HCT116 (cell line): ENCODE measurements at regions not wholly inside any gene's neighbourhood (a gene's known extent, or its start where the extent isn't known, plus 50 kb on each side); places are given as distances from the start of the nearest gene placed in this dataset.

Source experiments
- ATAC-seq: fragments of 200-7000 bp; cut with Tn5 transposase; 2 replicates; pipeline ENCODE4 v1.9.1; 2020; ENCODE audit warnings: mild to moderate bottlenecking, moderate library complexity
- BruUV-seq: library from RNA; stranded (reverse); fragments of 400-500 nt; replicated peaks from 2 replicates; lab custom pipeline; 2021; lab: Mats Ljungman, UMichigan
- CTCF ChIA-PET: fragments of 300-600 bp; sonication (Branson Sonifier 250); formaldehyde crosslinking; loops from one replicate; lab custom pipeline; 2021; ENCODE audit warnings: antibody characterized with exemption; lab: Charles Lee
- POLR2A ChIA-PET: fragments of 300-600, 350-600 bp; sonication (Branson Sonifier 250); formaldehyde crosslinking; loops from one replicate; lab custom pipeline; 2021; ENCODE audit warnings: antibody characterized with exemption; lab: Charles Lee
- RAD21 ChIA-PET, 2 experiments: fragments of 300-600 bp; sonication (Branson Sonifier 250); formaldehyde crosslinking; loops; one replicate each; lab custom pipeline; 2023; ENCODE audit warnings: low total read pairs in 2 of 2; ENCODE audit not compliant: uncharacterized antibody in 2 of 2, unreplicated experiment in 2 of 2, low non-redundant PET in 1 of 2; lab: Charles Lee
- DNase-seq: peaks from one replicate; pipeline ENCODE4 v3.0.0-alpha.2; 2010; ENCODE audit warnings: low read depth, low spot score
- H2AFZ ChIP-seq: fragments of 200-600 bp; shearing (Covaris generic), sonication (generic); 2 replicates; pipeline ENCODE4 v1.6.1; 2017; ENCODE audit warnings: low read depth, mixed run types, mixed read lengths, antibody characterized with exemption, low read length; ENCODE audit not compliant: poor library complexity, severe bottlenecking
- H3K27ac ChIP-seq: 2 replicates; pipeline ENCODE4 v1.5.1; 2012; ENCODE audit warnings: low read depth, low read length
- H3K27me3 ChIP-seq: fragments of 200-600 bp; sonication (generic); 2 replicates; pipeline ENCODE4 v1.6.1; 2016; ENCODE audit warnings: mixed run types, low read length, mixed read lengths; ENCODE audit not compliant: insufficient read depth
- H3K36me3 ChIP-seq, 2 experiments: fragments of 200-500 bp in 1 of 2; fragments of 200-600 bp in 1 of 2; sonication (Bioruptor generic) in 1 of 2; sonication (generic) in 1 of 2; 2 replicates each; pipeline versions ENCODE4 v1.5.1 to v1.6.1; 2014 to 2016; ENCODE audit warnings: low read length in 2 of 2, inconsistent platforms in 1 of 2, mixed read lengths in 1 of 2, mixed run types in 1 of 2; ENCODE audit not compliant: insufficient read depth in 2 of 2, control insufficient read depth in 1 of 2
- H3K4me1 ChIP-seq, 2 experiments: fragments of 200-600 bp in 1 of 2; sonication (generic) in 1 of 2; 2 replicates each; pipeline versions ENCODE4 v1.5.1 to v1.6.1; 2012 to 2017; ENCODE audit warnings: low read length in 2 of 2, inconsistent platforms in 1 of 2, mild to moderate bottlenecking in 1 of 2, mixed read lengths in 1 of 2, mixed run types in 1 of 2, moderate library complexity in 1 of 2; ENCODE audit not compliant: insufficient read depth in 2 of 2, control insufficient read depth in 1 of 2
- H3K4me2 ChIP-seq: fragments of 200-600 bp; sonication (generic); 2 replicates; pipeline ENCODE4 v1.6.1; 2017; ENCODE audit warnings: mixed run types, low read length, mixed read lengths
- H3K4me3 ChIP-seq, 2 experiments: fragments of 200-600 bp in 1 of 2; sonication (generic) in 1 of 2; replicated peaks in 1 of 2; 2 replicates each; pipeline ENCODE4 v1.5.1; 2011 to 2016; ENCODE audit warnings: low read length in 2 of 2, control low read depth in 1 of 2, low read depth in 1 of 2, mild to moderate bottlenecking in 1 of 2, mixed read lengths in 1 of 2, mixed run types in 1 of 2
- H3K79me2 ChIP-seq: fragments of 200-600 bp; sonication (generic); 2 replicates; pipeline ENCODE4 v1.6.1; 2017; ENCODE audit warnings: mild to moderate bottlenecking, mixed run types, low read length, moderate library complexity, mixed read lengths; ENCODE audit not compliant: insufficient read depth
- H3K9ac ChIP-seq: fragments of 200-600 bp; sonication (generic); 2 replicates; pipeline ENCODE4 v1.6.1; 2016; ENCODE audit warnings: low read length, mixed read lengths
- H3K9me2 ChIP-seq: fragments of 200-600 bp; sonication (generic), shearing (Covaris generic); 2 replicates; pipeline ENCODE4 v1.6.1; 2017; ENCODE audit warnings: mixed run types, mild to moderate bottlenecking, moderate library complexity; ENCODE audit not compliant: insufficient read depth
- H3K9me3 ChIP-seq, 2 experiments: fragments of 200-500 bp in 1 of 2; fragments of 200-600 bp in 1 of 2; sonication (Bioruptor generic) in 1 of 2; sonication (generic) in 1 of 2; 2 replicates each; pipeline ENCODE4 v1.6.1; 2014 to 2017; ENCODE audit warnings: low read length in 2 of 2, mixed read lengths in 2 of 2, inconsistent platforms in 1 of 2, low read depth in 1 of 2, mild to moderate bottlenecking in 1 of 2, mixed run types in 1 of 2, moderate library complexity in 1 of 2; ENCODE audit not compliant: control insufficient read depth in 1 of 2, insufficient read depth in 1 of 2
- H4K20me1 ChIP-seq: fragments of 200-600 bp; sonication (generic), shearing (Covaris generic); 2 replicates; pipeline ENCODE4 v1.6.1; 2017; ENCODE audit warnings: mixed run types, mild to moderate bottlenecking, moderate library complexity; ENCODE audit not compliant: insufficient read depth
- CTCF ChIP-seq, 3 experiments: fragments of 200-600 bp in 1 of 3; sonication (generic) in 1 of 3; IDR thresholded peaks in 2 of 3; conservative IDR thresholded peaks in 1 of 3; 2 replicates each; pipeline ENCODE4 v1.5.1; 2012 to 2017; ENCODE audit warnings: low read depth in 2 of 3, low read length in 2 of 3, antibody characterized with exemption in 1 of 3, borderline replicate concordance in 1 of 3, control low read depth in 1 of 3, mild to moderate bottlenecking in 1 of 3, mixed read lengths in 1 of 3, mixed run types in 1 of 3, moderate library complexity in 1 of 3; ENCODE audit not compliant: insufficient read depth in 1 of 3
- EZH2phosphoT487 ChIP-seq: fragments of 200-600 bp; IDR thresholded peaks from 2 replicates; pipeline ENCODE4 v1.6.1; 2018; ENCODE audit warnings: antibody characterized with exemption, borderline replicate concordance
- FOSL1 ChIP-seq: IDR thresholded peaks from 2 replicates; pipeline ENCODE4 v1.6.1; 2012; ENCODE audit warnings: low read depth
- JUND ChIP-seq: IDR thresholded peaks from 2 replicates; pipeline ENCODE4 v1.6.1; 2012
- POLR2A ChIP-seq: IDR thresholded peaks from 2 replicates; pipeline ENCODE4 v1.7.0; 2011; ENCODE audit warnings: borderline replicate concordance; ENCODE audit not compliant: insufficient read depth, insufficient read length; ENCODE audit errors: extremely low read depth
- SP1 ChIP-seq: IDR thresholded peaks from 2 replicates; pipeline ENCODE4 v1.6.1; 2012; ENCODE audit warnings: low read depth
- SRF ChIP-seq: IDR thresholded peaks from 2 replicates; pipeline ENCODE4 v1.6.1; 2012; ENCODE audit warnings: low read depth
- YY1 ChIP-seq: IDR thresholded peaks from 2 replicates; pipeline ENCODE4 v1.6.1; 2011; ENCODE audit warnings: low read length, low read depth, moderate library complexity, mild to moderate bottlenecking; ENCODE audit not compliant: insufficient replicate concordance; ENCODE audit errors: extremely low read depth
- ZBTB33 ChIP-seq: IDR thresholded peaks from 2 replicates; pipeline ENCODE4 v1.6.1; 2011; ENCODE audit warnings: mild to moderate bottlenecking, low read length, moderate library complexity; ENCODE audit not compliant: insufficient replicate concordance; ENCODE audit errors: extremely low read depth
- ZFX ChIP-seq: fragments of 450-650 bp; IDR thresholded peaks from 2 replicates; pipeline ENCODE4 v1.6.1; 2017
- ZNF274 ChIP-seq: fragments of 200-500 bp; sonication (Bioruptor generic); IDR thresholded peaks from 2 replicates; pipeline ENCODE4 v1.6.1; 2014; ENCODE audit warnings: mild to moderate bottlenecking, low read depth, low read length, inconsistent platforms
- intact Hi-C: fragments of 100-400 bp; cut with micrococcal nuclease; formaldehyde crosslinking; loops from 2 replicates; pipeline ENCODE4 v1.10.0; 2022
- TF ChIP-seq, protein P1 (sequence below): IDR thresholded peaks from 2 replicates; pipeline ENCODE4 v1.6.1; 2012; ENCODE audit warnings: low read depth

GRCh38 chr1:88462096-88462487 is 222.0 kb upstream of the PKN2 start (continued):
- TF ChIP-seq, protein P1, sequence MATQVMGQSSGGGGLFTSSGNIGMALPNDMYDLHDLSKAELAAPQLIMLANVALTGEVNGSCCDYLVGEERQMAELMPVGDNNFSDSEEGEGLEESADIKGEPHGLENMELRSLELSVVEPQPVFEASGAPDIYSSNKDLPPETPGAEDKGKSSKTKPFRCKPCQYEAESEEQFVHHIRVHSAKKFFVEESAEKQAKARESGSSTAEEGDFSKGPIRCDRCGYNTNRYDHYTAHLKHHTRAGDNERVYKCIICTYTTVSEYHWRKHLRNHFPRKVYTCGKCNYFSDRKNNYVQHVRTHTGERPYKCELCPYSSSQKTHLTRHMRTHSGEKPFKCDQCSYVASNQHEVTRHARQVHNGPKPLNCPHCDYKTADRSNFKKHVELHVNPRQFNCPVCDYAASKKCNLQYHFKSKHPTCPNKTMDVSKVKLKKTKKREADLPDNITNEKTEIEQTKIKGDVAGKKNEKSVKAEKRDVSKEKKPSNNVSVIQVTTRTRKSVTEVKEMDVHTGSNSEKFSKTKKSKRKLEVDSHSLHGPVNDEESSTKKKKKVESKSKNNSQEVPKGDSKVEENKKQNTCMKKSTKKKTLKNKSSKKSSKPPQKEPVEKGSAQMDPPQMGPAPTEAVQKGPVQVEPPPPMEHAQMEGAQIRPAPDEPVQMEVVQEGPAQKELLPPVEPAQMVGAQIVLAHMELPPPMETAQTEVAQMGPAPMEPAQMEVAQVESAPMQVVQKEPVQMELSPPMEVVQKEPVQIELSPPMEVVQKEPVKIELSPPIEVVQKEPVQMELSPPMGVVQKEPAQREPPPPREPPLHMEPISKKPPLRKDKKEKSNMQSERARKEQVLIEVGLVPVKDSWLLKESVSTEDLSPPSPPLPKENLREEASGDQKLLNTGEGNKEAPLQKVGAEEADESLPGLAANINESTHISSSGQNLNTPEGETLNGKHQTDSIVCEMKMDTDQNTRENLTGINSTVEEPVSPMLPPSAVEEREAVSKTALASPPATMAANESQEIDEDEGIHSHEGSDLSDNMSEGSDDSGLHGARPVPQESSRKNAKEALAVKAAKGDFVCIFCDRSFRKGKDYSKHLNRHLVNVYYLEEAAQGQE: no peak
- TF ChIP-seq SP1 (no peak), FOSL1 (no peak), POLR2A (no peak), ZNF274 (no peak), JUND (no peak), EZH2phosphoT487 (no peak), ZFX (no peak), YY1 (no peak)
- TF ChIP-seq, all 23 proteins: peak for 0

GRCh38 chr1:88462488-88463261 is 221.4 kb upstream of the PKN2 start:
- no peaks in the 10 kb centered on the region for H3K27me3 ChIP-seq
- H3K9ac ChIP-seq: peak overlapping the region; percentile 26; the same call in 1 of the 2 replicates
- H3K79me2 ChIP-seq: no peaks in the 10 kb centered on the region
- CTCF ChIA-PET: no interaction called here
- intact Hi-C loops: no loop called here
- no peaks in the 10 kb centered on the region for H3K36me3 ChIP-seq
- no peak for DNase-seq
- peak; percentile 95 for ATAC-seq
- H4K20me1 ChIP-seq: no peaks in the 10 kb centered on the region
- TF ChIP-seq SRF: no peak
- no peak for TF ChIP-seq ZBTB33
- peak; percentile 70 for TF ChIP-seq ZFX
- peak in 1 of 3 experiments; percentile 1; a peak in 1 of 6 replicates for TF ChIP-seq CTCF (IDR thresholded peaks at IDR 0.05 in 2 of 3, conservative IDR thresholded peaks at IDR 0.05 in 1 of 3; ENCODE audit: borderline replicate concordance in 1 of 3, insufficient read depth in 1 of 3, low read depth in 2 of 3, low read length in 2 of 3)
- H3K27ac ChIP-seq: no peak overlapping the region; the same call in 1 of the 2 replicates
- H3K9me2 ChIP-seq: no peaks in the 10 kb centered on the region
- POLR2A ChIA-PET: no interaction called here
- peak overlapping the region; percentile 95 for H2AFZ ChIP-seq
- H3K4me1 ChIP-seq: peaks cover 3 to 11% of the 10 kb centered on the region in 2 experiments; a peak in 3 of 4 replicates
- no peaks in the 10 kb centered on the region for H3K9me3 ChIP-seq
- RAD21 ChIA-PET: no interaction called here
- peak overlapping the region; percentile 42 to 56 for H3K4me3 ChIP-seq
- BruUV-seq: no TSS peak
- peak overlapping the region; percentile 84 for H3K4me2 ChIP-seq
